ENCODE measurements at regions not wholly inside any gene's neighbourhood (a gene's known extent, or its start where the extent isn't known, plus 50 kb on each side); places are given as distances from the start of the nearest gene placed in this dataset.

DNA sequence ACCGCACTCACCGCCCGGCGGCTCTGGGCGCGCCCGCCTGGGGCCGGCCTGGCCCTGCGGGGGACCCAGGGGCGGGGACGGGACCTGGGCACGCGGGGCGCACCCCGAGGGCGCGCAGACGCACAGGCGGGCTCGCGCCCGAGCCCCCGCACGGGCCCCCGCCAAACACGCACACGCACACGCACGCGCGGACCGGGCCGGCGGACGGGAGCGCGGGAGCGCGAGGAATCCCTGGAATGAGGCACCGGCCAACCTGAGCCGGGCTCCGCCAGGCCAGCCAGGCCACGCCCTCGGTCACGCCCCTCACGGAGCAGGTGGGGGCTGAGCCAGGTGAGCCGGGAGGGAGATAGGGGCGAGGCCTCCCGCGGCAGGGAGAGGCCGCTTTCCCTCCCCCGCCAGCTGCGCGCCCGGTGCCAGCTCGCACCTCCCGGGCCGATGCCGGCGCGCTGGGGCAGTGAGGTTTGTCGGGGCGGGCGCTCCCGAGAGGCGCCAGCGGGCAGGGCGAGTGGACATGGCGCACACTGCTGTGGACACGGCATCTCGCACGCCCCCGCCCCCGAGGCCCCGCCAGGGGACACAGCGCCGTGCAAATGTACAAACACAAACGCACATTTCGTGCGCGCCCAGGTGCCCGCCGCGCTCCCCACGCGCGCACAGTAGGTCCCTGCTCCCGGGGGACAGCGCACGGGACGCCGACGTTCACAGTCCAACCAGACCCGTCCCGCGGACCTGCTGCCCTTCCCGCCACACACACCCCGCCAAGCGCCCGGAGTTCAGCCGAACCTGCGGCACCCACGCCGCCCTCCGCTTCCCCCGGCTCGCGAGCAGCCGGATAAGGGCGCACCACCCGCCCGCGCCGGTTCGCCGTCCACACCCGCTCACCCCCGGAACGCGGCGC, 75.9 kb upstream of the VGLL4 start:
- Histone ChIP-seq H3K4me3 (peak overlapping the region; percentile 85), H3K27ac (peak overlapping the region; percentile 93 to 97)
- TF ChIP-seq, protein P1, sequence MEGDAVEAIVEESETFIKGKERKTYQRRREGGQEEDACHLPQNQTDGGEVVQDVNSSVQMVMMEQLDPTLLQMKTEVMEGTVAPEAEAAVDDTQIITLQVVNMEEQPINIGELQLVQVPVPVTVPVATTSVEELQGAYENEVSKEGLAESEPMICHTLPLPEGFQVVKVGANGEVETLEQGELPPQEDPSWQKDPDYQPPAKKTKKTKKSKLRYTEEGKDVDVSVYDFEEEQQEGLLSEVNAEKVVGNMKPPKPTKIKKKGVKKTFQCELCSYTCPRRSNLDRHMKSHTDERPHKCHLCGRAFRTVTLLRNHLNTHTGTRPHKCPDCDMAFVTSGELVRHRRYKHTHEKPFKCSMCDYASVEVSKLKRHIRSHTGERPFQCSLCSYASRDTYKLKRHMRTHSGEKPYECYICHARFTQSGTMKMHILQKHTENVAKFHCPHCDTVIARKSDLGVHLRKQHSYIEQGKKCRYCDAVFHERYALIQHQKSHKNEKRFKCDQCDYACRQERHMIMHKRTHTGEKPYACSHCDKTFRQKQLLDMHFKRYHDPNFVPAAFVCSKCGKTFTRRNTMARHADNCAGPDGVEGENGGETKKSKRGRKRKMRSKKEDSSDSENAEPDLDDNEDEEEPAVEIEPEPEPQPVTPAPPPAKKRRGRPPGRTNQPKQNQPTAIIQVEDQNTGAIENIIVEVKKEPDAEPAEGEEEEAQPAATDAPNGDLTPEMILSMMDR (IDR thresholded peaks at IDR 0.05), result no peak
- DNase-seq (ENCODE audit: low spot score), result peak; percentile 83

DNA sequence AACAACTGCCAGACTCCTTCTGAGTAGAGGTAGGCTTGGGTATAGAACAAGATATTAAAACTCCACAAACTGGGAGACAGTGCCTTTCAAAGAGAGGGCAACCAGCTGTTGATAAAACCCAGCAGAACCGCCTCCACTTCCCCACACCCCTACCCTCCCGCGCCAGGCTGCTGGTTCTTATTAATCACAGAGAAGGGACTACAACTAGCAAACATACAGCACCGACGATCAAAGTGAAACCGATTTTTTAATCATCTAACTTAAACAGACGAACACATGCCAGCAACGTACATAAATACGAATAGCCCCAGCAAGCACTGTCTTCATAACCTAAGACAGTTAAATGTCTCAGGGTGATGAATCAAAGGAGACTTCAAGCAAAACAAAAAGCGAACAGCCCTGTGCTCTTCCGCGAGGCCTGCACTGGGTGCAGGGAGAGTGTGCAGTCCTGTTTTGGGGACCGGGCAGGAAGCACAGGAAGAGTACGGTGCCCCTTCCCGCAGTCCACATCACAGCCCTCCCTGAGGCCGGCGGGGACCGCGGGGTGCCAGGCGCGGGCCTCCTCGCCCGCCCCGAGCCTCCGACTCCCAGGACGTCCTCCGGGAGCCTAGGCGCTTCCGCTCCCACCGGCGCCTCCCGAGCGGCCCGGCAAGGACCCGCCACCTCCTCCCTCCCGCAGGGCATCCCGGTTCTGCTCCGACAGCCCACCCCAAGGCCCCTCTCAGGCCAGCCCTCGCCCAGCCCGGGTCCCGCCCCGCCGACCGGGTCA, 75.1 kb upstream of the VGLL4 start:
- Histone ChIP-seq H3K4me3 (peak overlapping the region; percentile 85), H3K27ac (peak overlapping the region; percentile 93 to 97)
- TF ChIP-seq, protein P1 (IDR thresholded peaks at IDR 0.05), result no peak
- DNase-seq (ENCODE audit: low spot score), result peak; percentile 79

DNA sequence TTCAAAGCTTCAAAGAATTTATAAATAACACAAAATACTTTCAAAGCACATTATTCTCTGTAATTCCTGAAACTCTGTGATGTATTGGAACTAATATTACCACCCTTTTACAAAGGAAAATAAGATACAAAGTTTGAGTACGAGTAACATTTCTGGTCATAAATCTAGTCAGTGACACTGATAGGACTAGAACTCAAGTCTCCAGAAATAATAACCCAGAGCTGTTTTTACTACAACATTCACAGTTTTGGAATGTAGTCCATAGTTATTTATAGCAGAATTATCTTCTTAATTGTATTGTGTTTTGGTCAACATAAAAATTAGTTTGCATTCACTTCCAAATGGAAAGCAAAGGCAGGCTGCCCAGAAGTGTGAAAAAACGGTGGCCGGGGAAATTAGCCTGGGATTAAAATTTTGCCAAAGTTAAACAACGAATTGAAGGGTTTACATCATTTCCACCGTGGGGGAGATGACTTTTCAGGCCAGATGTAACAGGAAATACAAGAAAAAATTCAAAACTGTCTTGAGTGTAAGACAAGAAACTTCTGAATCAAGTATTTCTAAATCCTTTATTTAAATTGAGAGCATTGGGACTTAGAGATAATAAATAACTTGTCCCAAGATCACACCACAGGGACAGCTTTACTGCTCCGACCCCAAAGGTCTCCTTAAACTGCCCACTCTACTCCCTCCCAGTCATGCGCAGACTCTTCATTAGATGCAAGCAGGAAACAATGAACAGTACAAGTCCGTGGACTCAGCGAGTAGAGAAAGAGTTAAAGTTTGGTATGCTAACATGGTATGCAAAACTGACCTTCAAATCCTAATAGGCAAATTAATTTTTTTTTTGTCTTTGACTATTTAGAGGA, 74.3 kb upstream of the VGLL4 start:
- DNase-seq (ENCODE audit: low spot score), result no peak
- TF ChIP-seq, protein P1 (IDR thresholded peaks at IDR 0.05), result no peak
- peak overlapping the region; percentile 93 to 97 for H3K27ac ChIP-seq
- peak overlapping the region; percentile 85 for H3K4me3 ChIP-seq

DNA sequence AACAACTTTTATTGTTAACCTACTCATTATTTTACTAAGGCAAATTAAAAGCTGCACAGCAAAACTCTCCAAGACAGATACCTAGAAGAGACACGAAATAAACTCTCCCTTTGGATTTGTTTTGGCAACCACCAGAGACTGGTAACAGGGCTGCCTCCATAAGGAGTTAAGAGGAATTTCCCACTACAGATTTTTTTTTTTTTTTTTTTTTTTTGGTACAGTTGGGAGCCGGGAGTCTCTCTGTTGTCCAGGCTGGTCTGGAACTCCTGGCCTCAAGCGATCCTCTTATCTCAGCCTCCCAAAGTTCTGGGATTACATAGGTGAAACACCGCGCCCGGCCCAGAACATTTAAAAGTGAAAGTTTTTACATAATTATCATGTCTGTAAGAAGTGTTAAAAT, 73.6 kb upstream of the VGLL4 start:
- H3K4me3 ChIP-seq, result peak overlapping the region; percentile 85
- TF ChIP-seq, protein P1 (IDR thresholded peaks at IDR 0.05), result no peak
- DNase-seq (ENCODE audit: low spot score), result no peak

DNA sequence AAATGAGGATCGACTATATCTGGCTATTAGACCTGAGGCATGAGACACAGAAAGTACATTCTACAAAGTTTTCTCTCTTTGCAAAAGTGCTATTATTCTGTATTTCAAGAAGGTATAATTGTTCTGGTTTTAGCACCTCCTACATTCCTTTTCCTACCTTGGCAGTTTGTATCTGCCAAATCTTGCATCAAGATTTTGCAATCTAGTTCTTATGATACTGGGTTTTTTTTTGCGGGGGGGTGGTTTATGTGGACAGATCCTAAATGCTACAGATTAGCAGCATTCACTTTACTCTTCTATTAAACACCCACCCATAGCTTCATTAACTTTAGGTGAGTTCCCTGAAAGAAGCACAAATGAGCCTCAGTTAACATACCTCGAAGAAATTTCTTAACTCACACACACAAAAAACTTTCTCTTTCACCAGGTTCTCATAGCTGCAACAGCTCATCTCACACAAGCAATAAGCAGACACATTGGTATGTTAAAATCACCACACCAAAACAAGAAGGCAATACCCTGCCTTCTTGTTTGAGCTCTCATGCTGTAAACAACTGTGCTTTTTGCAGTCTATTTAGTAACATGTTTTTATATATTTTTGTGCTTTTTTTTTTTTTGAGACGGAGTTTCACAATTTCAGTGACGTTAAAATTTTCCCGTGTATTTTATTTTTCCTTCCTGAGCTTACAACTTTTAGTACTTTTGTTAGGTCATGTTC, 73.0 kb upstream of the VGLL4 start:
- Histone ChIP-seq H3K27ac (peak overlapping the region; percentile 93 to 97), H3K4me3 (peak overlapping the region; percentile 85)
- TF ChIP-seq, protein P1 (IDR thresholded peaks at IDR 0.05), result no peak
- no peak for DNase-seq (ENCODE audit: low spot score)

More for the DNA sequence above, 73.6 kb upstream of the VGLL4 start:
- peak overlapping the region; percentile 93 to 97 for H3K27ac ChIP-seq

DNA sequence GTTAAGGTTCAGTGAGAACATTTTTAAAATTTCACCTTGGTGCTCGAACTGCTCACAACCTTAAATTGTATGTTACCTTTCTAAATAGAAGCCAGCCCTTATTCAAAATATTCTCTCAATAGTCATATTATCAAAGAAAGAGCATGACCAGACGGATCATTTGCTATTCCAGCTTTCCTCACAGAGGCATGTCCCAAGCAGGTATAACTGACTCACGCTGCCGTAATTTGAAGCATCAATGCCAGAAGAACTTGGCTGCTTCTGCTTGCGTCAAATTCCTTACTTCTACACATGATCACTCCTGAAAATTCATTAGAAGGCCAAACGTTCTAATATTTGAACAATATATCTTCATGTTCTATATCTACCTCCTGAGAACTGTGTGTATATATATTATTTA, 69.5 kb upstream of the VGLL4 start:
- DNase-seq (ENCODE audit: low spot score), result no peak
- H3K4me3 ChIP-seq, result no peak overlapping the region
- no peak overlapping the region for H3K27ac ChIP-seq
- TF ChIP-seq, protein P1 (IDR thresholded peaks at IDR 0.05), result no peak

Data from coronary artery (tissue), 2 donors.